Erythroblast (primary cell): ENCODE measurements at regions not wholly inside any gene's neighbourhood (a gene's known extent, or its start where the extent isn't known, plus 50 kb on each side); places are given as distances from the start of the nearest gene placed in this dataset.

Experiments
- GATA1 ChIP-seq: IDR thresholded peaks from 2 replicates; pipeline ENCODE4 v1.6.1; 2011; ENCODE audit warnings: low read depth, mild to moderate bottlenecking, control low read depth, low read length, moderate library complexity
- POLR2A ChIP-seq: IDR thresholded peaks from 2 replicates; pipeline ENCODE4 v1.6.1; 2011; ENCODE audit warnings: mild to moderate bottlenecking, low read length

- TF ChIP-seq POLR2A = no peak
- TF ChIP-seq GATA1 = no peak
Measured at GRCh38 chr3:187828579-187829452, 83.5 kb upstream of the BCL6 start.
